K562 (cell line): ENCODE measurements at regions not wholly inside any gene's neighbourhood (a gene's known extent, or its start where the extent isn't known, plus 50 kb on each side); places are given as distances from the start of the nearest gene placed in this dataset.

ENCODE experiments used
- ATAC-seq: fragments of 200-7000 bp; cut with Tn5 transposase; 3 replicates; pipeline ENCODE4 v1.9.1; 2020; ENCODE audit warnings: moderate library complexity
- BruUV-seq: library from RNA; stranded (reverse); fragments of 400-500 nt; replicated peaks from 2 replicates; lab custom pipeline; 2021; lab: Mats Ljungman, UMichigan
- CTCF ChIA-PET: fragments of 300-600 bp; formaldehyde crosslinking; extraction: SDS; loops from one replicate; lab custom pipeline; 2021; ENCODE audit warnings: low intra/inter-chr PET ratio; lab: Yijun Ruan, JAX
- POLR2A ChIA-PET: fragments of 300-600, 350-650 bp; sonication (Branson Sonifier 250); formaldehyde crosslinking; extraction: SDS; loops from one replicate; lab custom pipeline; 2021; ENCODE audit warnings: antibody characterized with exemption, inconsistent platforms; lab: Yijun Ruan, JAX
- DNase-seq, 4 experiments: peaks; one replicate each; pipeline versions ENCODE4 v3.0.0 to v3.0.0-alpha.2; 2011 to 2018; ENCODE audit warnings: low spot score in 3 of 4, mixed read lengths in 3 of 4; ENCODE audit errors: extremely low read depth in 1 of 4
- FAIRE-seq: peaks from 2 replicates; lab custom pipeline; 2011; peaks lifted over from hg19 to GRCh38; lab: Jason Lieb, UNC
- H2AFZ ChIP-seq: 2 replicates; pipeline ENCODE4 v1.6.0; 2011; ENCODE audit warnings: low read depth, low read length, control low read depth, inconsistent platforms
- H3K27ac ChIP-seq: fragments of 200-600 bp; 3 replicates; pipeline ENCODE4 v1.8.0; 2011; ENCODE audit warnings: low read depth, mild to moderate bottlenecking, control low read depth, inconsistent platforms, low read length, moderate library complexity, mixed read lengths; ENCODE audit errors: extremely low read depth
- H3K27me3 ChIP-seq, 2 experiments: fragments of 300-600 bp in 1 of 2; 2 replicates in 1 of 2; 3 replicates in 1 of 2; pipeline versions ENCODE4 v1.6.0 to v1.8.0; 2011; ENCODE audit warnings: inconsistent platforms in 2 of 2, low read length in 2 of 2, mild to moderate bottlenecking in 1 of 2, mixed read lengths in 1 of 2, moderate library complexity in 1 of 2; ENCODE audit not compliant: control insufficient read depth in 2 of 2, insufficient read depth in 2 of 2
- H3K36me3 ChIP-seq: fragments of 300-600 bp; 3 replicates; pipeline ENCODE4 v1.8.0; 2011; ENCODE audit warnings: mild to moderate bottlenecking, low read length, inconsistent platforms; ENCODE audit not compliant: control insufficient read depth, insufficient read depth
- H3K4me1 ChIP-seq, 2 experiments: fragments of 200-600 bp in 1 of 2; replicated peaks in 1 of 2; 2 replicates in 1 of 2; 3 replicates in 1 of 2; pipeline versions ENCODE4 v1.5.1 to v1.8.0; 2011; ENCODE audit warnings: inconsistent platforms in 2 of 2, low read length in 2 of 2, mild to moderate bottlenecking in 1 of 2, mixed read lengths in 1 of 2, moderate library complexity in 1 of 2; ENCODE audit not compliant: control insufficient read depth in 2 of 2, insufficient read depth in 2 of 2
- H3K4me2 ChIP-seq: 2 replicates; pipeline ENCODE4 v1.6.1; 2011; ENCODE audit warnings: low read length, control low read depth, inconsistent platforms, mixed read lengths; ENCODE audit not compliant: insufficient read depth
- H3K4me3 ChIP-seq: fragments of 200-600 bp; sonication (generic), shearing (Covaris generic); 2 replicates; pipeline ENCODE4 v1.5.1; 2016; ENCODE audit warnings: control low read depth, inconsistent platforms
- H3K79me2 ChIP-seq: fragments of 200-600 bp; 3 replicates; pipeline ENCODE4 v1.8.0; 2011; ENCODE audit warnings: low read length, inconsistent platforms; ENCODE audit not compliant: control insufficient read depth, insufficient read depth
- H3K9ac ChIP-seq, 2 experiments: 2 replicates each; pipeline versions ENCODE4 v1.6.0 to v1.6.1; 2011; ENCODE audit warnings: low read depth in 2 of 2, low read length in 2 of 2, control low read depth in 1 of 2, inconsistent platforms in 1 of 2, mild to moderate bottlenecking in 1 of 2, mixed read lengths in 1 of 2; ENCODE audit not compliant: insufficient read depth in 1 of 2
- H3K9me1 ChIP-seq: one replicate; pipeline ENCODE4 v1.6.0; 2011; ENCODE audit warnings: inconsistent platforms, mild to moderate bottlenecking, low read length, moderate library complexity; ENCODE audit not compliant: control insufficient read depth, insufficient read depth
- H3K9me3 ChIP-seq: replicated peaks from 2 replicates; pipeline ENCODE4 v1.5.1; 2011; ENCODE audit warnings: low read depth, low read length, inconsistent platforms; ENCODE audit not compliant: control insufficient read depth, insufficient read depth
- H4K20me1 ChIP-seq: replicated peaks from 2 replicates; pipeline ENCODE4 v1.6.1; 2011; ENCODE audit warnings: low read length, inconsistent platforms, mixed read lengths; ENCODE audit not compliant: control insufficient read depth, insufficient read depth
- HDAC8 ChIP-seq: fragments of 450-650 bp; IDR thresholded peaks from 2 replicates; pipeline ENCODE4 v1.6.1; 2016; ENCODE audit warnings: mild to moderate bottlenecking, missing genetic modification characterization, moderate library complexity, missing compliant biosample characterization
- KDM1A ChIP-seq, 2 experiments: fragments of 450-650 bp; IDR thresholded peaks; 2 replicates each; pipeline ENCODE4 v1.6.1; 2016; ENCODE audit warnings: mild to moderate bottlenecking in 2 of 2
- KLF10 ChIP-seq: fragments of 250-450 bp; sonication (Bioruptor Pico); IDR thresholded peaks from 2 replicates; pipeline ENCODE4 v1.6.1; 2021; ENCODE audit warnings: matching md5 sums
- MEIS2 ChIP-seq: fragments of 450-650 bp; IDR thresholded peaks from 2 replicates; pipeline ENCODE4 v1.6.1; 2014; ENCODE audit warnings: mild to moderate bottlenecking; ENCODE audit not compliant: partially characterized antibody
- NCOA2 ChIP-seq, 2 experiments: fragments of 450-650 bp; IDR thresholded peaks; 2 replicates each; pipeline ENCODE4 v1.6.1; 2018; ENCODE audit warnings: mild to moderate bottlenecking in 2 of 2, moderate library complexity in 1 of 2; ENCODE audit not compliant: partially characterized antibody in 2 of 2
- NFE2 ChIP-seq: IDR thresholded peaks from 2 replicates; pipeline ENCODE4 v1.6.1; 2014; ENCODE audit warnings: antibody characterized with exemption, low read depth
- PHB ChIP-seq: fragments of 250-450 bp; sonication (Bioruptor Pico); IDR thresholded peaks from 2 replicates; pipeline ENCODE4 v1.5.0; 2021
- ZBTB33 ChIP-seq: sonication (generic); formaldehyde crosslinking; IDR thresholded peaks from 2 replicates; pipeline ENCODE4 v1.8.1; 2023; ENCODE audit warnings: mild to moderate bottlenecking, missing genetic modification reagents
- ZNF282 ChIP-seq: sonication (generic); formaldehyde crosslinking; IDR thresholded peaks from 2 replicates; pipeline ENCODE4 v1.8.1; 2023; ENCODE audit warnings: missing genetic modification reagents
- WGBS: fragments of 100-300 bp; shearing (Covaris generic); methylation state at CpG from one replicate; pipeline ENCODE4 v1.1.6; 2016; ENCODE audit warnings: low coverage, mixed read lengths; ENCODE audit not compliant: insufficient coverage; ENCODE audit errors: missing lambda C conversion rate; 5-methylcytosine and 5-hydroxymethylcytosine counted together
- in situ Hi-C: fragments of 300-500 bp; cut with MboI; formaldehyde crosslinking; loops from 4 replicates; pipeline ENCODE4 v1.15.0; 2018; ENCODE audit warnings: inconsistent platforms, mixed read lengths
- intact Hi-C: fragments of 100-400 bp; cut with micrococcal nuclease; formaldehyde crosslinking; loops from 2 replicates; pipeline ENCODE4 v1.14.2; 2022

GRCh38 chr13:106143392-106143791 is 392.1 kb downstream of the EFNB2 start:
- Histone ChIP-seq H3K4me2 (no peak overlapping the region), H3K79me2 (no peaks in the 10 kb centered on the region), H3K9me1 (no peaks in the 10 kb centered on the region), H4K20me1 (no peaks in the 10 kb centered on the region), H2AFZ (no peak overlapping the region), H3K36me3 (no peaks in the 10 kb centered on the region), H3K4me1 (no peaks in the 10 kb centered on the region), H3K27me3 (no peaks in the 10 kb centered on the region), H3K27ac (no peak overlapping the region), H3K9ac (no peak overlapping the region), H3K9me3 (no peaks in the 10 kb centered on the region), H3K4me3 (no peak overlapping the region)
- POLR2A ChIA-PET: no interaction called here
- intact Hi-C loops (no loop called here), in situ Hi-C loops (no loop called here)
- no peak for ATAC-seq
- 5% methylated on average over 2 of the region's 2 CpGs for WGBS
- no TSS peak for BruUV-seq
- DNase-seq: no peak
- CTCF ChIA-PET: no interaction called here
- no peak for FAIRE-seq
- TF ChIP-seq ZBTB33 (CRISPR knock-in tag) (no peak), KDM1A (IDR thresholded peaks at IDR 0.05) (no peak), ZNF282 (no peak), KLF10 (no peak), NCOA2 (IDR thresholded peaks at IDR 0.05; ENCODE audit: partially characterized antibody in 2 of 2) (no peak), PHB (CRISPR knock-in tag) (no peak), NFE2 (no peak), HDAC8 (tag) (no peak), MEIS2 (no peak)
